OCI-LY3 (cell line): ENCODE measurements at regions not wholly inside any gene's neighbourhood (a gene's known extent, or its start where the extent isn't known, plus 50 kb on each side); places are given as distances from the start of the nearest gene placed in this dataset.

Source experiments
- H2AFZ ChIP-seq: fragments of 200-600, 300-600 bp; shearing (Covaris generic); 2 replicates; pipeline ENCODE4 v1.6.0; 2014; ENCODE audit warnings: antibody characterized with exemption, low read depth, low read length
- H3K27ac ChIP-seq: fragments of 200-600, 300-600 bp; sonication (generic); 2 replicates; pipeline ENCODE4 v1.5.1; 2014; ENCODE audit warnings: mild to moderate bottlenecking, low read length, moderate library complexity, mixed read lengths
- H3K27me3 ChIP-seq: fragments of 200-600, 300-600 bp; sonication (generic); 2 replicates; pipeline ENCODE4 v1.6.1; 2014; ENCODE audit warnings: low read depth, low read length, mixed read lengths
- H3K36me3 ChIP-seq: fragments of 200-600, 300-600 bp; sonication (generic); replicated peaks from 2 replicates; pipeline ENCODE3; 2014; ENCODE audit warnings: low read depth, low read length, mixed read lengths
- H3K4me1 ChIP-seq: fragments of 300-600, 200-600 bp; sonication (generic); 2 replicates; pipeline ENCODE4 v1.6.1; 2014; ENCODE audit warnings: low read length, mixed read lengths
- H3K4me2 ChIP-seq: fragments of 200-600, 300-600 bp; sonication (generic); 2 replicates; pipeline ENCODE4 v1.6.1; 2014; ENCODE audit warnings: low read length, mixed read lengths
- H3K4me3 ChIP-seq: fragments of 300-600, 200-600 bp; sonication (generic); 2 replicates; pipeline ENCODE4 v1.5.1; 2014; ENCODE audit warnings: antibody characterized with exemption, mild to moderate bottlenecking, low read length, moderate library complexity
- H3K79me2 ChIP-seq: fragments of 300-600, 200-600 bp; shearing (Covaris generic); 2 replicates; pipeline ENCODE4 v1.6.1; 2014; ENCODE audit warnings: mild to moderate bottlenecking, low read length, mixed read lengths
- H3K9ac ChIP-seq: fragments of 300-600, 200-600 bp; shearing (Covaris generic); 2 replicates; pipeline ENCODE4 v1.6.0; 2014; ENCODE audit warnings: mild to moderate bottlenecking, low read length, moderate library complexity
- H3K9me3 ChIP-seq: fragments of 200-600, 300-600 bp; shearing (Covaris generic); 2 replicates; pipeline ENCODE4 v1.6.1; 2014; ENCODE audit warnings: low read length, mixed read lengths; ENCODE audit not compliant: insufficient read depth
- H4K20me1 ChIP-seq: fragments of 200-600, 300-600 bp; sonication (generic); 2 replicates; pipeline ENCODE4 v1.6.1; 2016; ENCODE audit warnings: low read length, mixed read lengths; ENCODE audit not compliant: insufficient read depth
- CTCF ChIP-seq: fragments of 200-600, 300-600 bp; sonication (generic); IDR thresholded peaks from 2 replicates; pipeline ENCODE4 v1.5.1; 2014; ENCODE audit warnings: antibody characterized with exemption, low read length, low read depth
- EZH2phosphoT487 ChIP-seq: fragments of 200-600 bp; shearing (Covaris generic); IDR thresholded peaks from 2 replicates; pipeline ENCODE4 v1.6.1; 2018; ENCODE audit warnings: antibody characterized with exemption, mixed run types, low read depth

GRCh38 chr21:35156293-35157278 is 107.5 kb upstream of the RUNX1 start:
- H4K20me1 ChIP-seq, result no peaks in the 10 kb centered on the region
- no peak overlapping the region for H3K4me2 ChIP-seq
- no peak overlapping the region for H3K27ac ChIP-seq
- H3K4me1 ChIP-seq, result 0 out of 2 replicates have a peak, but pooled peaks cover 4% of the 10 kb centered on the region
- no peak overlapping the region for H3K4me3 ChIP-seq
- TF ChIP-seq EZH2phosphoT487 (no peak), CTCF (no peak)
- no peak overlapping the region for H3K9ac ChIP-seq
- H3K79me2 ChIP-seq, result no peaks in the 10 kb centered on the region
- H3K9me3 ChIP-seq, result 0 out of 2 replicates have a peak, but pooled peaks cover 4% of the 10 kb centered on the region
- H3K27me3 ChIP-seq, result no peaks in the 10 kb centered on the region
- no peaks in the 10 kb centered on the region for H3K36me3 ChIP-seq
- no peak overlapping the region for H2AFZ ChIP-seq

- H3K27ac ChIP-seq, result no peak overlapping the region
- H3K9ac ChIP-seq, result no peak overlapping the region
- peaks cover 8% of the 10 kb centered on the region; the same call in 1 of the 2 replicates for H3K9me3 ChIP-seq
- no peaks in the 10 kb centered on the region for H3K27me3 ChIP-seq
- H3K36me3 ChIP-seq, result no peaks in the 10 kb centered on the region
- H3K4me1 ChIP-seq, result 0 out of 2 replicates have a peak, but pooled peaks cover 4% of the 10 kb centered on the region
- no peak overlapping the region for H3K4me2 ChIP-seq
- no peak overlapping the region for H3K4me3 ChIP-seq
- H3K79me2 ChIP-seq, result no peaks in the 10 kb centered on the region
- no peaks in the 10 kb centered on the region for H4K20me1 ChIP-seq
- no peak overlapping the region for H2AFZ ChIP-seq
- no peak for TF ChIP-seq CTCF
- no peak for TF ChIP-seq EZH2phosphoT487
Measured at GRCh38 chr21:35154788-35155187, 105.7 kb upstream of the RUNX1 start.

- Histone ChIP-seq H3K4me3 (no peak overlapping the region), H3K27me3 (no peaks in the 10 kb centered on the region), H3K27ac (no peak overlapping the region), H3K79me2 (no peaks in the 10 kb centered on the region), H3K4me1 (0 out of 2 replicates have a peak, but pooled peaks cover 4% of the 10 kb centered on the region), H3K9me3 (peaks cover 8% of the 10 kb centered on the region; the same call in 1 of the 2 replicates), H3K9ac (no peak overlapping the region), H2AFZ (no peak overlapping the region), H3K36me3 (no peaks in the 10 kb centered on the region), H3K4me2 (no peak overlapping the region), H4K20me1 (no peaks in the 10 kb centered on the region)
- TF ChIP-seq EZH2phosphoT487 (no peak), CTCF (no peak)
Measured at GRCh38 chr21:35153671-35154070, 104.6 kb upstream of the RUNX1 start.

GRCh38 chr21:35150562-35151226 is 101.6 kb upstream of the RUNX1 start:
- H3K9me3 ChIP-seq, result peaks cover 4% of the 10 kb centered on the region; the same call in 1 of the 2 replicates
- H3K4me3 ChIP-seq, result no peak overlapping the region
- H3K36me3 ChIP-seq, result no peaks in the 10 kb centered on the region
- H3K27ac ChIP-seq, result no peak overlapping the region
- H3K4me1 ChIP-seq, result 0 out of 2 replicates have a peak, but pooled peaks cover 4% of the 10 kb centered on the region
- H3K9ac ChIP-seq, result no peak overlapping the region
- no peak for TF ChIP-seq CTCF
- TF ChIP-seq EZH2phosphoT487, result no peak
- no peaks in the 10 kb centered on the region for H3K27me3 ChIP-seq
- no peak overlapping the region for H3K4me2 ChIP-seq
- no peaks in the 10 kb centered on the region for H4K20me1 ChIP-seq
- no peak overlapping the region for H2AFZ ChIP-seq
- no peaks in the 10 kb centered on the region for H3K79me2 ChIP-seq
